GM21619 (cell line): ENCODE measurements at regions not wholly inside any gene's neighbourhood (a gene's known extent, or its start where the extent isn't known, plus 50 kb on each side); places are given as distances from the start of the nearest gene placed in this dataset.

Experiments used
- ATAC-seq: cut with Tn5 transposase; IDR thresholded peaks from one replicate; pipeline ENCODE4 v1.9.1; 2021; ENCODE audit not compliant: unreplicated experiment

GRCh38 chr3:59547874-59548273 is 498.0 kb upstream of the CFAP20DC start:
- ATAC-seq: no peak

- no peak for ATAC-seq
These were observed 496.7 kb upstream of the CFAP20DC start for GRCh38 chr3:59546522-59546921.

DNA sequence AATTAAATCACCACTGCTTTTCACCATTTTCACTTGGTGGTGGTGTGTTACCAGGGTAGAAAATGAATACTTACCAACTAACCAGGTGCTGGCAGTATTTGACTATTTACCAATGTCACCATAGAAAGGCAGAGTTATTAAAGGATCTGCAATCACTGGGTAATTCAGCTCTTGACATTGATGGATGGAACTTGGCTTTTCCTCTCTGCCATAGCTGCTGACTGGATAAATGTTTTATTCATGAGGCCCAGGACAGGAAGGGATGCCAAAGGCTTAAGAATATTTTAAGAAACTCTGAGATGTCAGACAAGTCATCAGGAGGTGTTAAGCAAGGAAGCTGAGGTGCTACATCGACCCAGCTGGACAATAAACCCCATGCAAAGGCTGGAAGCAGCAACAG is 495.5 kb upstream of the CFAP20DC start:
- no peak for ATAC-seq

- ATAC-seq: no peak
These were observed 492.5 kb upstream of the CFAP20DC start for GRCh38 chr3:59542276-59542675.

DNA sequence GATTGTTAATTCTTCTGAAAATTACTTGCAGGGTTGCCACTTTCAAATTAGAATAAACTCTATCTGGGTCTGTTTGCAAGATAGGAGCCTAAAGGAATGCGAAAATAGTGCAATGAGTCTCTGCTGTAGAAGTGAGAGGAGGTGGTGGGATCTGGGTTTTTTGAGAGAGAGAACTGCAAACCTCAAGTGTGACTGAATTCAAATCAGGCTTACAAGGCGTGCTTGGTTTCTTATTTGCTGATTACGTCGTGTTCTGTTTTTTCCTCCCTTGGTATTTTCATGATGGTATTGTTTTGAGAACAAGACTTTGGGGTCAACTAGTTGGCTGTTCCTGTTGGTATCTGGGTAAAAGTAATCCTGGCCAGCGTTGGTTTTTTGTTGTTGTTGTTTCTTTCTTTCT is 490.9 kb upstream of the CFAP20DC start:
- ATAC-seq: peak; percentile 98

GRCh38 chr3:59540241-59540640 is 490.4 kb upstream of the CFAP20DC start:
- ATAC-seq: no peak

DNA sequence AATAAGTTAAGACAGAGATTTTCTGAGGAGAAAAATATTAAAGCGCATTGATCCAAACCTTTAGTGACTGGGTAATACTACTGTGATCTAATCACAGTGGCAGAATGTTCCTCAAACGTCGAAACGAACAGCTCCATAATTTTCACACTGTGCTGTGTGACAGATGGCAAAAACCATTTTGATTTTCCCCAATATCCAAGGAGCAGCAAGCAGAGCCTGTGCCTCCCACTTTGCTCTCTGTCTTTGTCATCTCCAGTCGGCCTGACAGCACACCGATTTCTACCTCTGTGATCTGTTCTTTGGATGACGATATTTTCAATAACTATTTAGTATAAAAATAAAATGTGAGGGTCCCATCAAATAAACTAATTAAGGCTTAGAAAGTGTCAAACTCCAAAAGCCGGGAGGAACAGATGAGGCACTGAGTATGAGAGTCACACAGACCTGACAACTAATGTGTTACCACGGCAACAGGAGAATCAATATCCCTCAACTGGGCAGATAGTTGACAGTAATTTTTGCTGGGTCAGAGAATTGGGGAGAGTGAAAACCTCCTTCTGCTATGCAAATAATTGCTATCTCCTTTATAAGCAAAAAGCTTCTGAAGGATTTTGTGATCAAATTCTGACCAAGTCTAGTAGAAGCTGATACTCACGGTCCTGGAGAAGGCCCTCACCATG is 489.1 kb upstream of the CFAP20DC start:
- no peak for ATAC-seq

GRCh38 chr3:59535791-59536221 is 486.0 kb upstream of the CFAP20DC start:
- no peak for ATAC-seq

DNA sequence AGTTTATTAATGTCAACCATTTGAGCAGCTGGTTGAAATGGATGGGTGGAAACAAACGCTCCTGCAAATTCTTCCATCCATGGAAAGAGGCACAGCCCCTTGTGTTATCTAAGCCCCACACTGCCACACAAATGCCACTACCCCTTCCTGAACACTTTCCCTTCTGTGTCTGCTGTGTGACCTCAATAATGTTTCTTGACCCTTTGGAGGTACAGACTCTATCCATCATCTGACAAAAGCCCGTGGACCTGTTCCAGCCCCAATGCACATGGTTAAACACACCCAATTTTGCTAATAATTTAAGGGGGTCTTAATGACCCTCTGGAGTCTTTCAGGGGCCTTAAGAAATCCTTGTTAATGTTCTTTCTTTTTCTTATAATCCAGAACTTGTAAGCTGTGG is 482.2 kb upstream of the CFAP20DC start:
- no peak for ATAC-seq

DNA sequence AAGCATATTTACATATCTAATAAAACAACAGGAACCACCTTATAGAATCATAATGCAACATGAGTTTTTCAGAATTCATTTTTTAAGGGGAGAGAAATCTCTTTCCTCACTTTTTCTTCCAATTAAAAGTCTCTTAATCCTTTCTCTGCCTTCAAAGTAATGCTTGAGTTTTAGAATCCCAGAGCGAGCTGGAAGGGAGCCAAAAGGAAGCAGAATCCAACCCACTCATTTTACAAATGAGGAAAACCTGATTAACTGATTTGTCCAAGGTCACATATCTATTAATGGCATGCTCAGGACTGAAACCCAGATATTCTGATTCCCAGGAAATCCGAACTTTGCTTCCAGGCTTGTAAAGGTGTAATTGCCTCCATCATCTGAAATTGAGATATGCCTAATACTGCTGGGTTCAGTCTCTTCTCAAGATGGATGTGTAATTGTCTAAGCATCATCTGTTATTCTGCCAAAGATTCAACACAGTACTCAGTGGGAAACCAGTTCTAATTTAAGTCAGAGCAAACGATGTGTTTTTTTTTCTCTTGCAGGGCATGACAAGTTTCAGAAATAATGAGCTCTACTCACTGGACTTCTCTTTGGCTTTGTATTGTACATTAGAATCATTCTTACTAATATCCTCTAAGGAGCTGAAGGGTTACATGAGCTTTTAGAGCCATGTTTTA is 481.4 kb upstream of the CFAP20DC start:
- no peak for ATAC-seq

DNA sequence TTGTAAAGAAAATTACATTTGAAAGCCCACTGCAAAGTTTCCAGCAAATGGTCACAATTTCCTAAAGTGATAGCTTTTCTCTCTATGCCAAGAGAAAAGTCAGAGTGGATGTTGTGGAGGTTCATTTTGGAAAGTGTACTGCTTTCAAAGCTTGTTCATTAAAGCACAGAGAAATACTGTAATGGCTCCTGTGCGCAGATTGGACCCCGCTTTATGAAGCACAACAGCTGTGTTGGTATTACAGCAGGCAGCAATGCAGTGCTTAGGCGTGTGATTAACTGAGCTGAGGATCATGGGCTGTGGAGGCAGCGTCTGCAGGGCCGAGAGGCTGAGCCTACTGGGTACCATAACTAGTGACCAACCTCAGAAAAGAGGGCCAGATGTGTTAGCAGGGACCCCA is 478.4 kb upstream of the CFAP20DC start:
- ATAC-seq: no peak

- ATAC-seq: no peak
These were observed 477.7 kb upstream of the CFAP20DC start for GRCh38 chr3:59527493-59527892.

DNA sequence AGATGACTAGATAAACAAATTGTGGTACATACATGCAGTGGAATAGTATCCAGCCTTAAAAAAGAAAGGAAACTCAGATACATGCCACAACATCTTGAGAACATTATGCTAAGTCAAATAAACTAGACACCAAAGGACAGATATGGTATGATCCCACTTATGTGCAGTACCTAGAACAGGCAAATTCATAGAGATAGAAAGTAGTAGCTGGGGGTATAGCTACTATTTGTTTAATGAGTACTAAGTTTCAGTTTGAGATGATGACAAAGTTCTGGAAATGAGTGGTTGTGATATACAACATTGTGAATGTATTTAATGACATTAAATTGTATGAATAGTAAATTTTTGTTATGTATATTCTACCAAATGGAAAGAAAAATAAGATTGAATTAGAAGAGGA is 477.2 kb upstream of the CFAP20DC start:
- peak; percentile 69 for ATAC-seq

GRCh38 chr3:59522550-59522949 is 472.7 kb upstream of the CFAP20DC start:
- no peak for ATAC-seq

DNA sequence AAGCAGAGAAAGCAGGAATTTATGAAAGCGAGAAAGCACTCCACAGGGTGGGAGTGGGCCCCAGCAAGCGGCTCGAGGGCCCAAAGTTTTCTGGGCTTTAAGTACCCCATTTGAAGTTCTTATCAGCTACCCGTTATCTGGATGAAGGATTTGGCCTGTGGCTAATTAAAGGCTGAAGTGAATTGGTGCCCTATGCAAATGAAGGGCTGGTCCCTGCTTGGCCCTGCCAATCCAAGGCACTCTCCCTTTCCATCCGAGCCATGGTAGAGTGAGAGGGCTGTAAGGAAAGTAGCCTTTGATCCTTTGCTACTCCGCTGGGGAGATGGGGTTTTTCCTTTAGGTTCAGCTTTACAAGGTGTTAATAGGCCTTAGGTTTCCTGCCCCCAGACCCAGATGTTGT is 469.3 kb upstream of the CFAP20DC start:
- no peak for ATAC-seq

DNA sequence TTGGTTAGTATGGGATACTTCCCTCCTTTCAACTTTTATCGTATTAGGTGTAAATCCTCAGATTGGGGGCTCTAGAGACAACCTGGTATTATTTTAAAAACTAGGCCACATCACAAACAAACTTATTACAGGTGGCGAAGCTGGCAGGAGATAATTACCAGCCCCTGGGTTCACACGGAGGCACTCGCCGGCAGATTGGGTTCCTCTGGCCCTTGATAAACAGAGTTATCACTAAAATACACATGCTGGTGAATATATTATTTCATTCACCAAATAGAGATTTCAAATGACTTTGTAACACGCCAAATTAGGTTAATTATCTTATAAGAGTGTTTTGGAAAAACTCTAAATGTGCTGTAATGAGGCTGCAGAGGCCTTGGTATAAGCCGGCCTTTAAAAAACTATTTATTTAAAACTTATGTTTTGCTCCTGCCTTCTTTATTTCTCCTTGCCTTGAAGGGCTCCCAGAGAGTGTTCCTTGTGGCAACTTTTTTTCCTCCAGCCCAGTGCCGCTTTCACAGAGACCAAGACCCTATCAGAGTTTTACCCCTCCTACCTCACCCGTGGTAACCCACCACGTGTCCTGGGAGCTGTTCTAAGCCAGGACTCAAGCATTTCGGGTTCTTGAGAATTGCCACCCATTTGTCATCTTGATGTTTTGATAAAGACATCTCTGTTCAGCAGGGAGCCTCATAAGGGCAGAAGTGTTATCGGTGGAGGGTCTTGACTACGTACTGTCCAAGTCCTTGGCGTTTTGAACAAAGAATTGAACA is 468.6 kb upstream of the CFAP20DC start:
- no peak for ATAC-seq

DNA sequence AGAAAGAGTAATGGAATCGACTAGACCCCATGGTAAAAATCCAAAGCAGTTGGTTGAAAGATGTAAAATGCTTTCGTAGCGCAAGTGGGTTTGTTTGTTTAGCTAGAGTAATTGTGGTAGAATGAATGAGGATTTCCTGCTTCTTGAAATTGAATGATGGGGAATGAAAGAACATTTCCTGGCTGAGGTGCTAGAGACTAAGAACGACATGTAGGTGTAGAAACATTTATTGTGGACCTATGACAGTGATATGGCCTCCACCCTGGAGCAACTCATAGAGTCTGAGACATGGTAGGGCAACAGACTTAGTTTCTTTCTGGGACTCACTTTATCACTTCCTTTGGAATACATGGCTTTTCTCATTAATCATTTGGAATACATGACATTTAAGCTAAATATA is 467.6 kb upstream of the CFAP20DC start:
- ATAC-seq: no peak

DNA sequence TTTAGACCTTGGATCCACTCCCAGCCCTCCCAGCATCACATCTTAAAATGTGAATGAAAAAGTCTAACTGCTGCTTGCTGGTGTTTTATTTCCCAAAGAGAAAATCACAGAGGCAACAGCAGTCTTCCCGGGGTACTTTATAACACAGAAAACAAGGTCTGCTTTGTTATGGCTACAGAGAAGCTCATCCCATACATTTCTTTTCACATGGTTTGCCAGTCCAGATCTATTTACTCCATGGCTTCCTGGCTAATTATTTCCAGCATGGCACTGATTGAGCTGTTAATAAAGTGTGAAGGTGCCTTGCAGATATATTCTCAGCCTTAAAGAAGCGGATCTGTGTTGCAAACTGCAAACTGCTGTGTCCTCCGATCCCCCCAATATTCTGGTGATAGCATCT is 466.1 kb upstream of the CFAP20DC start:
- no peak for ATAC-seq

DNA sequence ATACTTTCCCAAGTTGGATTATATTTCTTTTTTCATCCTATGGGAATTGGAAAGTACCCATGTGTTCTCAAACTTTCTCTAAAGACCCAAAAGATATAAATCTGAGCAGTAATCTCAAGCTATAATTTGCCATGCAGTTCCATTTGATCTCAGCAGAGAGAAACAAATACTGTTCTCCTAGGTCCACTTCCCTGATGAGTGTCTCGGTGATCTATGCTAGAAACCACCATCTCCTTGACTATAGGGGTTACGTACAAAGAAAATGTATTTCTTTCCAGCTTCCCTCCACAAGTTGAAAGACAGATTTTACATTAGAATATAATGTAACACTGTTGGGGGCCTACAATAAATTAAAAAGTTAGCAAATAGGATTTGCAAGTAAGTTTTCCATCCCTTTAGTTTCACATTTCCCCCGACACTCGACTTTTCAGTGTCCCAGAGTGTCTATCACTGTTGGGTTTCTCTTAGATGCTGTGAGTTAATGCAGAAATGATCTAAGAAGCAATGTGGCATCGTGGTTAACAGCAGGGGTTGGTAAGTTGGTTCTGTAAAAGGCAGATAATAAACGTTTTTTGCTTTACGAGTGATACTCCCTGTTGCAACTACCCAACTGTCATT is 465.1 kb upstream of the CFAP20DC start:
- ATAC-seq: no peak

- no peak for ATAC-seq
These were observed 463.7 kb upstream of the CFAP20DC start for GRCh38 chr3:59513570-59513969.

GRCh38 chr3:59512066-59512465 is 462.2 kb upstream of the CFAP20DC start:
- no peak for ATAC-seq

DNA sequence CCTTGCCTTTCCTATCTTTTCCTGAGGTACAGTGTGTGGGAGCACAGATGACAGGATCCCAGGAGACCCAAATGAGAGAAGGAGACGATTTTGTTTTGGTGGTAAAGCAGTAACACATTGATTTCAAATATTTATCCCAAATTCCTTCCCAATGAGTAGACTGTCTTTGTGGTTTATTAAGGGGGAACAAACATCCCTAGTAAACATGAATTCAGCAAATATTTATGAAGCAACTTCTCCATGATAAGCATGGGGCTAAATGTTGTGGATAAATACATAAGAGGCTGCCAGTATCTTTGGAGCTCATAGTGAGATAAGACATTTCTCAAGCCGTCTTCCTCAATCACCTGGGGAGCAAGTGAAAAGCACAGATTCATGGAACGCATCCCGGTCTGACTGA is 460.8 kb upstream of the CFAP20DC start:
- no peak for ATAC-seq
